ENCODE measurements at regions not wholly inside any gene's neighbourhood (a gene's known extent, or its start where the extent isn't known, plus 50 kb on each side); places are given as distances from the start of the nearest gene placed in this dataset.

GRCh38 chr19:30309905-30310601 is 62.1 kb upstream of the ZNF536 start:
- TF ChIP-seq, protein P1, sequence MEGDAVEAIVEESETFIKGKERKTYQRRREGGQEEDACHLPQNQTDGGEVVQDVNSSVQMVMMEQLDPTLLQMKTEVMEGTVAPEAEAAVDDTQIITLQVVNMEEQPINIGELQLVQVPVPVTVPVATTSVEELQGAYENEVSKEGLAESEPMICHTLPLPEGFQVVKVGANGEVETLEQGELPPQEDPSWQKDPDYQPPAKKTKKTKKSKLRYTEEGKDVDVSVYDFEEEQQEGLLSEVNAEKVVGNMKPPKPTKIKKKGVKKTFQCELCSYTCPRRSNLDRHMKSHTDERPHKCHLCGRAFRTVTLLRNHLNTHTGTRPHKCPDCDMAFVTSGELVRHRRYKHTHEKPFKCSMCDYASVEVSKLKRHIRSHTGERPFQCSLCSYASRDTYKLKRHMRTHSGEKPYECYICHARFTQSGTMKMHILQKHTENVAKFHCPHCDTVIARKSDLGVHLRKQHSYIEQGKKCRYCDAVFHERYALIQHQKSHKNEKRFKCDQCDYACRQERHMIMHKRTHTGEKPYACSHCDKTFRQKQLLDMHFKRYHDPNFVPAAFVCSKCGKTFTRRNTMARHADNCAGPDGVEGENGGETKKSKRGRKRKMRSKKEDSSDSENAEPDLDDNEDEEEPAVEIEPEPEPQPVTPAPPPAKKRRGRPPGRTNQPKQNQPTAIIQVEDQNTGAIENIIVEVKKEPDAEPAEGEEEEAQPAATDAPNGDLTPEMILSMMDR (IDR thresholded peaks at IDR 0.05; ENCODE audit: low read depth, low read length, poor library complexity, severe bottlenecking) = no peak
- no peak for TF ChIP-seq EZH2phosphoT487 (IDR thresholded peaks at IDR 0.05; ENCODE audit: borderline replicate concordance, low read length)

Measured in DOHH2 (cell line).